HG03520 (cell line): ENCODE measurements at regions not wholly inside any gene's neighbourhood (a gene's known extent, or its start where the extent isn't known, plus 50 kb on each side); places are given as distances from the start of the nearest gene placed in this dataset.
"Not testable (repeated sequence)": the region's sequence is repeated elsewhere in the genome, so short reads cannot be mapped to it uniquely, and the experiment has no call there.

Source experiments
- ATAC-seq: cut with Tn5 transposase; IDR thresholded peaks from one replicate; pipeline ENCODE4 v1.9.1; 2021; ENCODE audit warnings: mild to moderate bottlenecking, moderate library complexity; ENCODE audit not compliant: unreplicated experiment

DNA sequence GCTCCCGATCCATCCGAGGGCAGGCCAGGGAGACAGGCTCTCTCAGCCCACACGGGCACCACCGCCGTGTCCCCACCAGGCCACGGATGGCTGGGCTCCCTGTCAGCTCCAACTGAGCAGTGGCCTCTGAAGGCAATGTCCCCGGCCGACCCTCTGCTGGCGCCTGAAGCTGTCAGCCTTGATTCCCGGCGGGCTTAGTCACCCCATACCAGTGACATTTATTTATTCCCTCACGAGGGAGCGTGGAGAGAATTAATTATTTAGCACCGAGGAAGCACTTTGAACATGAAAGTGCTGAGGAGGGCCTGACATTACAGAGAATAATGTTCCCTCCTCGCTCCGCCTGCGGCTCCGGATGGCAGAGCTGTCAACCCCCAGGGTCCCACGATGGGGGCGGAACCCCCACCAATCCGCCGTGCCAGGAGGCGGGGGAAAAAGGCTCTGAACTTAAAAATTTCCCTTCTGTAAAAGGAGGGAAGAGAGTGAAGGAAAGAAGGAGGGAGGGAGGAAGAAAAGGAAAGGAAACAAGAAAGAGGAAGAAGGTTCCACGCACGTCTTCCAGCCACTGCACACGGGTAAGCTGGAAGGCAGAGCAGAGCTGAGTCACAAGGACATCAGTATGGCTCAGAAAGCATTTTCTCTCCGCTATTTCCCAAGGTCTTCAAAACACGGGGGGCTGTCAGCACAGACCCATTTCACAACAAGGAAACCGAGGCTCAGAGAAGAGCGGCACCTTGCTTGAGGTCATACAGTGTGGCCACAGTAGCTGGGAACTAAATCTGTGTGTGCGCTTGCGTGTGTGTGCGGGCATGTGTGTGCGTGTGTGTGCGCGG lies 108.7 kb upstream of the NCOR2 start:
- no peak for ATAC-seq

DNA sequence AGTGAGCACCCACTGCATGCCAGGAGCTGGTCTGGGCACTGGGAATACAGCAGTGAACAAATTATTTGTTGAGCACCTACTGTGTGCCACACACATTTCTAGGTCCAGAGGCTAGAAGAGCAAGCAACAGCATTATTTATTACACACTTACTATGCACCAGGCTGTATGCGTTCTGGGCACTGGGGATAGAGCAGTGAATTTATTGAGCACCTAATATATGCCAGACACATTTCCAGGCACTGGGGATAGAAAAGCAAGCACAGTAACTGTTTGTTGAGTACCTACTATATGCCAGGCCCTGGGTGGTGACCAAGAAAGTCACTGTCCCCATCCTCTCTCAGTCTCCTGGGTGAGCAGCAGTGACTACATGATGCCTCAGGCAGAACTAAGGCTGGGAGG lies 107.5 kb upstream of the NCOR2 start:
- no peak for ATAC-seq

DNA sequence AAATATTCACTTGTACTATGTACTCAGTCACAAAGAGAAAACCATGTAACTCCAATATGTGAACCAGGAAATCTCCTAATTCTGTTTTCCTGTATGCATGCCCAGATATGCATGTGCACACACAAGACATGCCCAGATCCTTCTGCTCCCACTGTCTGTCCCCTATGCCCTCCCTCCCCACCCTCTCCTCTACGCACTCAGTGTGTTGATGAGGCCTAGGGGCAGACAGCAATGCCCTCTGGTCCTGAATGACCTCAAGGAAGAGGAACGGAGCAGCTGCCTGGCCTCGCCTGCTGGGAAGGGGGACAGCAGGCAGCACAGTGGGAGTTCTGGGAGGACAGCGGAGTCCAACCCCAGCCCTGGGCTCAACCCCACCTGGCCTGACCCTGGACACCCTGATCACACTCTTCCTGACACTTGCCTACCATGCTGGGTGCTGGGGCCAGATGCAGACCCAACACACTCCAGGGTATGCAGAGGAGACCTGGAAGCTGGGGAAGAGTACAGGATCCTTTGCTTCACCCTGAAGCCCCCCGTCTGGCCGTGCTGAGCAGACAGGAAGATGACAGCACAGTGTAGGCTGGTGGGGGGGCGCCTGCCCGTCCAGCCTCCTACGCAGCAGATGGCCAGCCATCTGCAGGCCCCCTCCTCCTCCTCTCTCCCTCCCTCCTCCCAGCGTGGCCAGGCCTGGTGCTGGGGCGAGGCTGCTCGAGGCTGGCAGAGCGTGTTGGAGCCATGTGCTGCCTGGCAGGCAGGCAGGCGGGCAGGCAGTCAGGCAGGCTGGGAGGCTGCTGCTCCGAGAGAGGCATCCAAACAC lies 106.6 kb upstream of the NCOR2 start:
- no peak for ATAC-seq

GRCh38 chr12:124669271-124669721 lies 101.9 kb upstream of the NCOR2 start:
- not testable (repeated sequence) for ATAC-seq

- no peak for ATAC-seq
Measured at GRCh38 chr12:124668602-124669001, 101.2 kb upstream of the NCOR2 start.

DNA sequence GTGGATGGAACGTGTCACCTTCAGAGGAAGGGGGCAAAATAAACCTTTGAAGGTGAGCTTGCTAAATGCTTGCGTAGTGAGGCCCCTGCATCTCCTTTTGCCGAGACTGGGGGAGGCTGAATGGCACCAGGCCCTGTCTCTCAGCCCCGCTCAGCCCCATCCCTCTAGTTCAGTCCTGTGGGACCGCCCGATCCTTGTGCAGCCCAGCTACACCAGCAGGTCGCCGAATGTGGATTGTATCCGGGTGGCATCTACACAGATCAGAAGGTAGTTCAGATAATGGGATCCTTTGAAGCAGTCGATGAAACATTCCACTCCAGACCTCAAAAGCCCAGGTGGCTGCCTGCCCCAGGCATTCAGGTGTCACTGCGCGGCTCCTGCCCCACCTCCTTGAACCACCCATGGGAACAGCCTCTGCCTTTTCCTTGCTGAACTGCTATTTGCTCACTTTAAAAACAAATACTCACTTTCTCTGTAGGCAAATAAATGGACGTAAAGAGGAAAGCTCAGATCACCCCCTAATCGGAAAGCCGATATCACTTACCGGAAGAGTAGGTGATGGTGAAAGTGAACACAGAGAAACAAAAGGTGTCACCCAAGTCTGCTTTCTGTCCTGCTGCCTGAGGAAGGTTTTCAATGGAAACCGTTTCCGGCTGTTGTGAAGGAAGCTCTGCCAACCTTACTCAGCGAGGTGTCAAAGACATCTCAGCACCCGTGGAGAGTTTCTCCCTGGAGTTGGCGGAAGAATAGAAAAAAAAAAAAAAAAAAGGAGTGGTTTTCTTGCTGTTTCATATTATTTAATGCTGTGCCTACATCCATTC lies 100.3 kb upstream of the NCOR2 start:
- ATAC-seq = no peak

DNA sequence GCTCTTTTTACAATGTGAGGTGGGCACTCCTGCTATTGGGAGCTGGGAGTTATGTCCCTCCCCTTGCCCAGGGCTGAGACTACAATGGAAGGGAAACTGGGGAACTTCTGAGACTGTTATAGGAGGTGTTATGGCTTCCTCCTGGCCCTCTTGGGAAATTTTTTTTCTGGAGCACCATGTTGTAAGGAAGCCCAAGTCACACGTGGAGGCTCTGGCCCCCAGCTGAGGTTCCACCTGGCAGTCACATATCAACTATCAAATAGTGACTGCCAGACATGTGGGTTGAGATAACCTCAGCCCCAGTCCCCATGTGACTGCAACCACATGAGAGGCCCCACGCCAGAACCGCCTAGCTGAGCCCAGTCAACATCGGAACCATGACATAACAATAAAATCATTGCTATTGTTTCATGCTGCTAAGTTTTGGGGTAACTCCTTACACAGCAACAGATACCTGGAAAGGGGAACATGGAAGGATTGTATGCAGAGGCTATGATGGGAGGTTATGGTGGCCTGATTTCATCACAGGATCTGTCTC lies 99.4 kb upstream of the NCOR2 start:
- no peak for ATAC-seq

- no peak for ATAC-seq
Measured at GRCh38 chr12:124665511-124665910, 98.1 kb upstream of the NCOR2 start.

- ATAC-seq = no peak
Measured at GRCh38 chr12:124664395-124665111, 97.1 kb upstream of the NCOR2 start.

DNA sequence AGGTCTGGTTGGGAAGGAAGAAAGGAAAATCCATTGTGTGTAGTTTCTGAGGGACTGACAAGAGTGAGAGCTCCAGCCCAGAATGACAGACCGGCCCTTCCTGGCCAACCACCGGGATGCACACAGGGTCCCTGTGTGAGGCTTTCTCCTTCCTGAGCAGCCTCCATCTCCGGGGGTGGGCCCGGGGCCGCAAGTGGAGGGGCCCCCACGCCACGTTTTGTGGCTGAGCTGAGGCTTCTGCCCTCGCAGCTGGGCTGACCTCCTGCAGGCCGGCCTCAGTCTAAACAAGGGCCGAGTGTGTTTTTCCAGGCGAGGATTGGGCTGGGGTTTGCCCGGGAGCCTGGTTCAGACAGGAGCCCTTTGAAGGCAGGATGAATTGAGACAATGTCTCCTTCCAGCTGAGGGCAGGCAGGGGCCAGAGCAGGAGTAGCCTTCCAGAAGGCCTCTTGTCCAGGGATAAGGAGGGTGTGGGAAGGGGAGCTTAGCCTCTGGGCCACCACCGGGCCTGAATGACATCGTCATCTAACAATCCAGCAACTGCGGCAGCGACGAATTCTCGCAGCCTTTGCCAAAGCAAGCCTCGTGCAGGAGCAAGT lies 96.5 kb upstream of the NCOR2 start:
- no peak for ATAC-seq

DNA sequence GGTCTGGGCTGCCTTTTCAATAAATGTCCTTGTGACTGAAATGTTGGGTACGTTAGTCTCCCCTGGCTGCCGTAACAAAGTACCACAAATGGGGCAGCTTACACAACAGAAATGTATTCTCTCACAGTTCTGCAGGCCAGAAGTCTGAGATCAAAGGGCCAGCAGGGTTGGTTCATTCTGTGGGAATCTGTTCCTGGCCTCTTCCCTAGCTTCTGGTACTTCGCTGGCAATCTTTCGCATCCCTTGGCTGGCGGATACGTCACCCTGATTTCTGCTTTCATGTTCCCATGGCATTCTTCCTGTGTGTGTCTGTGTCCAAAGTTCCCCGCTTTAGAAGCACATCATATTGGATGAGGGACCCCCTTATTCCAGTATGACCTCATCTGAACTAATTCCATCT lies 95.8 kb upstream of the NCOR2 start:
- ATAC-seq = no peak

- ATAC-seq = no peak
Measured at GRCh38 chr12:124661341-124661740, 93.9 kb upstream of the NCOR2 start.

- no peak for ATAC-seq
Measured at GRCh38 chr12:124660851-124661250, 93.4 kb upstream of the NCOR2 start.

DNA sequence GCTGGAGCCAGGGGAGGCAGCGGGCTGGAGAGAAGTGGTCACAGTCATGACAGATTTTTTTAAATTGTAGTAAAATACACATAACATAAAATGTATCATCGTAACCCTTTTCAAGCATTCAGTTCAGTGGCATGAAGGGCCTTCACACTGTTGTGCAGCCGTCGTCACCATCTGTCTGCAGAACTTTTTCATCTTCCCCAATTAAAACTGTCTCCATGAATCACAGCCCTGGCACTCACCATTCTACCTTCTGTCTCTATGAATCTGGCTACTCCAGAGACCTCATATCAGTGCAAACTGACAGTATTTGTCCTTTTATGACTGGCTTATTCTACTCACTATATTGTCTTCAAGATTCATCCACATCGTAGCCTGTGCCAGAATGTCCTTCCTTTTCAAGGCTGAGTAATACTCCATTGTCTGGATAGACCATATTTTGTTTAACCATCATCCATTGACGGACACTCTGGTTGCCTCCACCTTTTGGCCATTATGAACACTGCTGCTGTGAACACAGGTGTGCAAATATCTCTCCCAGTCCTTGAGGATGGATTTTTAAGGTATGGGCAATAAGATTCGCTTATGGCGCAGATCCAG lies 91.5 kb upstream of the NCOR2 start:
- ATAC-seq = no peak

GRCh38 chr12:124658302-124658701 lies 90.9 kb upstream of the NCOR2 start:
- ATAC-seq = no peak

DNA sequence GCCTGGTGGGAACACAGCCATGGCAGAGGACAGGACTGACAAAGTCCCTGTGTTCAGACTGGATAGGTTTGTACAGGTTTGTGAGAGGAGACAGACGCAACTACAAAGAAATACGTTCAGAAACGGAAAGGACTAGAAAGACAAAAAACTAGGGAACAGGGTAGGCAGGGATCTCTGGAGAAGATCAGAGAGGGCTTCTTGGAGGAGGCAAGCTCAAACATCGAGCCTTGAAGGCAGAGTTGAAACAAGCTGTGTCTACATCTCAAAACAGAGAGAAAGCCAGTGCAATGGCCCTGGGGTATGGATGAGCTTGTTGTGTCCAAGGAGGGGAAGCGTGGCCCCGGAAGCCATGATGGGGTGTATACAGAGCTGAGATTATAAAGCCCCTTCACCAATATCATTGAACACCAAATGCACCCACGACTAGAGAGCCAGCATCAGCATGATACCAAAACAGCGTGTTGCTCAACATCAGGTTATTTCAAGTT lies 89.6 kb upstream of the NCOR2 start:
- no peak for ATAC-seq

DNA sequence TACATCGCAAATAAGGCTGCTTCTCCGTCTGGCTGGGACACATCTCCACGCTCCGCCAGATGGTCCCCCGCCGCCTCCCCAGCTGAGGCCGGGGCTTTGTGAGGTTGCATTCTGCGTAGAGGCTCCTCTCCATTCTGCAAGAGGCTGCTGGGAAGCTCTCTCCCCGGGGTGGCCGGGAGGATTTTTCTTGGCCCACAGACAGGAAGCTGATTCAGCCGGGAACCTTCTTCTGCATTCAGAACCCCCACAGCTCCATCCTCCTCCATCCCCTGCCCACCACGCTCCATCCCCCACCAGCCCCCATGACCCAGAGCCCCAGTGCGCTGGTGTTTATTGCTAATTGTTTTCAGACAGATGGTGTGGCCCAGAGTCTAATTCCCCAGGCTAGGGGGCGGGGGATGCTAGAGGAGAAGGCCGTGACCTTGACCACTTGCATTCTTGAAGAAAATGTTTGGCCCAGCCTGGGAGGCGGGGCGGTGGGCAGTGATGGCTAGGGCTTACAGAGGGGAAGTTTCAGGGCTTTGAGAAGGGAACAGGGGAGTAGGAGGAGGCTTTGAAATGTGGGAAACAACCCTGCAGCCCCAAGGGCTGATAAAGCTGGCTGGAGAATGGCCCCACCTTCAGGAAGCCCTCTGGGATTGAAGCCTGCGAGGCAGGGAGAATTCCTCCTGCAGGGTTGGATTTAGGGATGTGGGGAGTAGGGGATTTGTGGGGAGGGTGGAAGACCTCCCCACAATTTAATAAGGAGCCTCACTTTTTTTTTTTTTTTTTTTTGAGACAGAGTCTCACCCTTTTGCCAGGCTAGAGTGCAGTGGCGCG lies 88.5 kb upstream of the NCOR2 start:
- ATAC-seq = no peak

- ATAC-seq = no peak
Measured at GRCh38 chr12:124655048-124655697, 87.8 kb upstream of the NCOR2 start.
